Thyroid gland (tissue), 4 donors: ENCODE measurements at regions not wholly inside any gene's neighbourhood (a gene's known extent, or its start where the extent isn't known, plus 50 kb on each side); places are given as distances from the start of the nearest gene placed in this dataset.

ENCODE experiments used
- DNase-seq, 2 donors: peaks; one replicate each; pipeline ENCODE4 v3.0.0-alpha.2; 2019
- H3K27ac ChIP-seq, 3 donors: fragments of 200-600 bp; sonication (generic); 1 replicate in 2 of 3; 2 replicates in 1 of 3; pipeline ENCODE4 v1.5.1; 2016 to 2019; ENCODE audit warnings: mild to moderate bottlenecking in 1 of 3, moderate library complexity in 1 of 3
- H3K27me3 ChIP-seq: fragments of 200-600 bp; sonication (generic); one replicate; pipeline ENCODE4 v1.5.1; 2019
- H3K36me3 ChIP-seq, 2 donors: fragments of 200-600 bp; sonication (generic); one replicate each; pipeline ENCODE4 v1.5.1; 2016 to 2019
- H3K4me1 ChIP-seq, 2 donors: fragments of 200-600 bp; sonication (generic); one replicate each; pipeline ENCODE4 v1.5.1; 2017 to 2019
- H3K4me3 ChIP-seq, 3 donors: fragments of 200-600 bp; sonication (generic); replicated peaks in 1 of 3; 1 replicate in 2 of 3; 2 replicates in 1 of 3; pipeline ENCODE4 v1.5.1; 2016; ENCODE audit warnings: mild to moderate bottlenecking in 1 of 3
- H3K9me3 ChIP-seq: fragments of 200-600 bp; sonication (generic); one replicate; pipeline ENCODE4 v1.5.1; 2017
- POLR2A ChIP-seq, 2 donors: fragments of 450-650 bp; IDR thresholded peaks; one replicate each; pipeline ENCODE4 v1.6.1; 2017; ENCODE audit warnings: antibody characterized with exemption in 2 of 2, mild to moderate bottlenecking in 2 of 2, moderate library complexity in 1 of 2
- WGBS, 2 donors: methylation state at CpG; one replicate each; pipeline ENCODE4 v1.1.5; 2017; 5-methylcytosine and 5-hydroxymethylcytosine counted together
- intact Hi-C: fragments of 100-400 bp; cut with DNase I; formaldehyde crosslinking; loops from one replicate; pipeline ENCODE4 v1.15.1; 2023
- TF ChIP-seq, protein P1 (sequence below), 6 experiments: fragments of 200-600 bp in 3 of 6; fragments of 450-650 bp in 3 of 6; sonication (generic) in 3 of 6; IDR thresholded peaks; one replicate each; pipeline ENCODE4 v1.5.1; 2016 to 2019; ENCODE audit warnings: antibody characterized with exemption in 6 of 6, mild to moderate bottlenecking in 2 of 6, inconsistent platforms in 1 of 6, moderate library complexity in 1 of 6

DNA sequence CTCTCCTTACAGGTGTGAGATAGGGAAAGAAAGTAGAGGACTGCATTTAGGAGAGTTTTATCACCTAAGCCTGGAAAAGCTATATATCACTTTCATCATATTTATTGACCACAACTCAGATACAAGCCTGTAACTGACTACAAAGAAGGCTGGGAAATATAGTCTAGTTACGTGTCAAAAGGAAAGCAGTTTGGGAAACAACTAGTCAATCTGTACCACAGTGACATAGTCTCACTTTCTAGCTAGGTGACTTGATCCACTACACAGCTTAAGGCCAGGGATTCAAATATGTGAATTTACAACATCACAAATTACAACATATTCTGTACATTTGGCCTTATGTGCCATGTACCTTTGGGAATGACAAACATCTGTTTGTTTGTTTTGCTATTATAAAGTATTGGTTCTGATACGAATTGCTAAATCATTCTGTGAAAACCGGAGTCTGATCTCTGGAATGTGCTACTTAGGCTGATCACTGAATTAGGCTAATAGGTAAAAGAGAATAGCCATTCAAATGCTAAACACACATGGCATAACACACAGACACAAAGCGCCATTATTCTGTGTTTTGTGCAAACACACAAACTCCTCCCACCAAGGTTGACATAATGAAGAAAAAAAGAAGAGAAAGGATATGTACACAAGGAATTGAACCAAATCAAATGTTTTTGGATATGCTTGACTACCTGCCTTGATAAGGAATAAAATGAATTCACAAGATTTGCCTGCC, 279.8 kb downstream of the DUSP6 start:
- no peak for DNase-seq
- Histone ChIP-seq H3K36me3 (no peaks in the 10 kb centered on the region), H3K9me3 (no peaks in the 10 kb centered on the region), H3K27me3 (no peaks in the 10 kb centered on the region), H3K27ac (no peak overlapping the region), H3K4me1 (peaks cover 5 to 9% of the 10 kb centered on the region in 2 donors), H3K4me3 (no peak overlapping the region)
- intact Hi-C loops, result no loop called here
- WGBS, 2 donors, result 84 to 89% methylated on average over 4 of the region's 4 CpGs
- TF ChIP-seq, protein P1, sequence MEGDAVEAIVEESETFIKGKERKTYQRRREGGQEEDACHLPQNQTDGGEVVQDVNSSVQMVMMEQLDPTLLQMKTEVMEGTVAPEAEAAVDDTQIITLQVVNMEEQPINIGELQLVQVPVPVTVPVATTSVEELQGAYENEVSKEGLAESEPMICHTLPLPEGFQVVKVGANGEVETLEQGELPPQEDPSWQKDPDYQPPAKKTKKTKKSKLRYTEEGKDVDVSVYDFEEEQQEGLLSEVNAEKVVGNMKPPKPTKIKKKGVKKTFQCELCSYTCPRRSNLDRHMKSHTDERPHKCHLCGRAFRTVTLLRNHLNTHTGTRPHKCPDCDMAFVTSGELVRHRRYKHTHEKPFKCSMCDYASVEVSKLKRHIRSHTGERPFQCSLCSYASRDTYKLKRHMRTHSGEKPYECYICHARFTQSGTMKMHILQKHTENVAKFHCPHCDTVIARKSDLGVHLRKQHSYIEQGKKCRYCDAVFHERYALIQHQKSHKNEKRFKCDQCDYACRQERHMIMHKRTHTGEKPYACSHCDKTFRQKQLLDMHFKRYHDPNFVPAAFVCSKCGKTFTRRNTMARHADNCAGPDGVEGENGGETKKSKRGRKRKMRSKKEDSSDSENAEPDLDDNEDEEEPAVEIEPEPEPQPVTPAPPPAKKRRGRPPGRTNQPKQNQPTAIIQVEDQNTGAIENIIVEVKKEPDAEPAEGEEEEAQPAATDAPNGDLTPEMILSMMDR (IDR thresholded peaks at IDR 0.05), result no peak
- TF ChIP-seq POLR2A (IDR thresholded peaks at IDR 0.05), result no peak

DNA sequence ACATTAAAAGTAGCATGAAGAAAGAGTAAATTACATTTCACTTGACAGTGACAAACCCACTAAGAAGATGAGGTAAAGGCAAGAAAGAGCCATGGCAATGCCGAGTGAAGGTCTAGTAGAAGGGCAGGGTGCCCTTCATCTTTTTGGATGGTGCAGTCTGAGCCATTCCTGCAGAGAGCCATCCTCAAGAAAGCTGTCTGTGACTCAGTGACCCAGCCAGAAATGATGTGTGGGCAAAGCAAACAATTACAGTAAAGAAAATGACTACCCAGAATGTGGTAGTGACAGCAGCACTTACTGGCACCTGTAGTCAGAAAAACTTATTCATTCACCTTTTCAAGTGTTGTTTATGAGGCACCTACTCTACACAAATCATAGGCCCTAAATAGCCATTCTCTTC, 281.7 kb downstream of the DUSP6 start:
- TF ChIP-seq POLR2A (IDR thresholded peaks at IDR 0.05), result no peak
- TF ChIP-seq, protein P1 (IDR thresholded peaks at IDR 0.05), result no peak
- 86 to 96% methylated on average over 1 of the region's 1 CpG for WGBS, 2 donors
- no peaks in the 10 kb centered on the region for H3K36me3 ChIP-seq
- no peak overlapping the region for H3K27ac ChIP-seq
- H3K4me1 ChIP-seq, result peaks cover 5 to 9% of the 10 kb centered on the region in 2 donors
- no peak overlapping the region for H3K4me3 ChIP-seq
- no peak for DNase-seq
- H3K9me3 ChIP-seq, result no peaks in the 10 kb centered on the region
- intact Hi-C loops, result no loop called here
- H3K27me3 ChIP-seq, result no peaks in the 10 kb centered on the region

DNA sequence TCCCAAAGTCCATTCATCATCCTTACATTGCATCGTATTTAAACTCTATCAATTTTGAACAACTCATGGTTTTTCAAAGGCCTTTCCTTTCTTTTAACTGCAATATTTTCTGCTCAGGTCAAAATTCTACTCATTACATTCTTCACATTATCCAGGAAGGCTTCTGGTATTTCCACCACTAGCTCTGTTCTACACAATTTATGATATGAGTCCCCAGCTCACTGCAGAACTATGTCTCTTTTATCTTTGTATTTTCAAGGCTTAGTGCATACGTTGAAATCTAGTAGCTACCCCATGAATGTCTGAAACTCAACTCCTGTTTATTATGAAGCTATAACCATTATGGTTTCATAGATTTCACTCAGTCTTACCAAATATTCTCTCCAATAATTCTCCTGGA, 282.9 kb downstream of the DUSP6 start:
- WGBS, 2 donors, result 85 to 88% methylated on average over 2 of the region's 2 CpGs
- intact Hi-C loops, result no loop called here
- no peak for DNase-seq
- H3K36me3 ChIP-seq, result no peaks in the 10 kb centered on the region
- H3K27me3 ChIP-seq, result no peaks in the 10 kb centered on the region
- no peaks in the 10 kb centered on the region for H3K9me3 ChIP-seq
- H3K4me3 ChIP-seq, result no peak overlapping the region
- TF ChIP-seq POLR2A (IDR thresholded peaks at IDR 0.05), result no peak
- TF ChIP-seq, protein P1 (IDR thresholded peaks at IDR 0.05), result no peak
- H3K27ac ChIP-seq, result no peak overlapping the region
- peaks cover 5 to 9% of the 10 kb centered on the region in 2 donors for H3K4me1 ChIP-seq

DNA sequence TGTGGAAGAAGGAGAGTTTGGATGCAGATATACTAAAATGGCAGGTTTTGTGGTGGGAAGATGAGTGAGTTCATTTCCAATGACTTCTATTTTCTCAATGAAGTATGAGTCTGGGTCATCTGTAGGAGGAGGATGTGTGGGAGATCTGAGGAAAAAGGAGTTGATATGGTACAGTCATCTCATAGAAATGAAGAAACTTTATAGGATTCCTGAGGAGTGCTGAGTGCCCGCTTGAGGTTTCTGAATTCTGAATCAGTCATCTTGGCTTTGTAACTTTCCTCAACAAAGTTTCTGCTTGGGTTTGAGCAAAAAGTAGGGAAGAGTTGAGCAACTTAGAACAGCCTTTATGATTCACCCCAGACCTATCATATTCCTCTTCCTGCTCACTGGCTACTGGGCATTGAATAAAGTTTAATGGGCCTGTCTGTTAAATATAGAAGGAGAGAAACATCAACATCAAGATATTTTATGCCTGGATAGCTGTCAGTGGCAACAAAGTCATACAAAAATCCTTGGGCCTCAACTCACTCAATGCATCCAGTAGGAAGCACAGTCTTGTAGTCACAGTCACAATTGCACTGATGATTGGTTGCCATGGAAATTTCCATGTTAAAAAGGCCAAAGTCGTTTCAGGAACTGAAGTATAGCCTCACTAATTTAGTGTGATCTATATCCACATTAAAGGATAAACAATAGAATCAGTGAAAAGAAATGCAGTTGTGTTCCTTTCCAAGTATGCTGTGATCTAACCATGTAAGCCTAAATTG, 284.7 kb downstream of the DUSP6 start:
- TF ChIP-seq POLR2A (IDR thresholded peaks at IDR 0.05), result no peak
- TF ChIP-seq, protein P1 (IDR thresholded peaks at IDR 0.05), result no peak
- no peak overlapping the region for H3K4me3 ChIP-seq
- no peak overlapping the region for H3K27ac ChIP-seq
- H3K4me1 ChIP-seq, result peaks cover 2 to 3% of the 10 kb centered on the region in 2 donors
- H3K9me3 ChIP-seq, result no peaks in the 10 kb centered on the region
- DNase-seq, result no peak
- intact Hi-C loops, result no loop called here
- no peaks in the 10 kb centered on the region for H3K36me3 ChIP-seq
- 58 to 75% methylated on average over 2 of the region's 2 CpGs for whole genome bisulfite sequencing, 2 donors
- no peaks in the 10 kb centered on the region for H3K27me3 ChIP-seq

DNA sequence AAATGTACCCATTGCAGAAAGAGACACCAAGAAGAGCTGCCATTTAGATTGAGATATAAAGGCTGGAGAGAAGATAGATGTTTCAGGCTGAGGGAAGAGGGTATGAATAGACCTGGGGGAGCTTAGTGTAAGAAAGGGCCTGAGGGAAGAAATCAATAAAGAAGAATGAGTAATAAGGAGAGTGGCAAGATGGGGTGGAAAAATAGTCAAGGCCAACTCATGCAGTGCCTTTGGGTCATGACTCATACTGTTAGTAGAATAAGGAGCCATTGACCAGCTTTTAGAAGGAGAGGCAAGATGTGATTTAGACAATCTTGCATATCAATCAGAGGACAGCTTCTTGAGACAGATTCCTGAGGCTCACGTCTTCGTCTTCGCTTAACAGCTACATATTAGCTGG, 287.5 kb downstream of the DUSP6 start:
- no peak for DNase-seq
- no peaks in the 10 kb centered on the region for H3K27me3 ChIP-seq
- 95 to 100% methylated on average over 3 of the region's 3 CpGs for WGBS, 2 donors
- TF ChIP-seq POLR2A (IDR thresholded peaks at IDR 0.05), result no peak
- TF ChIP-seq, protein P1 (IDR thresholded peaks at IDR 0.05), result no peak
- no peaks in the 10 kb centered on the region for H3K4me1 ChIP-seq
- no peaks in the 10 kb centered on the region for H3K9me3 ChIP-seq
- intact Hi-C loops, result no loop called here
- no peak overlapping the region for H3K4me3 ChIP-seq
- H3K27ac ChIP-seq, result no peak overlapping the region
- H3K36me3 ChIP-seq, result no peaks in the 10 kb centered on the region
